Naive thymus-derived CD8-positive, alpha-beta T cell (primary cell): ENCODE measurements at regions not wholly inside any gene's neighbourhood (a gene's known extent, or its start where the extent isn't known, plus 50 kb on each side); places are given as distances from the start of the nearest gene placed in this dataset.

Source experiments
- ATAC-seq, 2 donors: fragments of 150-1000 bp; cut with Tn5 transposase in 1 of 2; sonication (Bioruptor Pico), chemical (Tn5 transposase) in 1 of 2; 1 replicate in 1 of 2; 2 replicates in 1 of 2; pipeline ENCODE4 v1.10.0; 2021; ENCODE audit warnings: mild to moderate bottlenecking in 2 of 2, moderate library complexity in 2 of 2
- POLR2A ChIA-PET: fragments of 350-600 bp; sonication (Branson Sonifier 250); formaldehyde crosslinking; loops from one replicate; lab custom pipeline; 2021; ENCODE audit warnings: antibody characterized with exemption; lab: Charles Lee
- DNase-seq, 10 donors: peaks; one replicate each; pipeline versions ENCODE4 v3.0.0 to v3.0.0-alpha.2; 2020 to 2022
- H3K27ac Mint-ChIP-seq, 10 donors: one replicate each; pipeline ENCODE4 v1.8.0; 2020 to 2022; ENCODE audit warnings: mild to moderate bottlenecking in 10 of 10, mixed read lengths in 10 of 10, moderate library complexity in 4 of 10, inconsistent platforms in 1 of 10
- H3K27me3 Mint-ChIP-seq, 5 donors: one replicate each; pipeline ENCODE4 v1.8.0; 2021 to 2022; ENCODE audit warnings: mixed read lengths in 5 of 5
- H3K36me3 Mint-ChIP-seq, 3 donors: one replicate each; pipeline ENCODE4 v1.8.0; 2020 to 2022; ENCODE audit warnings: mixed read lengths in 3 of 3, mild to moderate bottlenecking in 2 of 3, inconsistent platforms in 1 of 3
- H3K4me1 Mint-ChIP-seq, 4 donors: one replicate each; pipeline ENCODE4 v1.8.0; 2021 to 2022; ENCODE audit warnings: mixed read lengths in 4 of 4
- H3K4me3 Mint-ChIP-seq, 10 donors: one replicate each; pipeline ENCODE4 v1.8.0; 2020 to 2022; ENCODE audit warnings: mild to moderate bottlenecking in 10 of 10, mixed read lengths in 10 of 10, moderate library complexity in 6 of 10, inconsistent platforms in 1 of 10
- H3K9me3 Mint-ChIP-seq, 9 donors: one replicate each; pipeline ENCODE4 v1.8.0; 2020 to 2022; ENCODE audit warnings: mixed read lengths in 9 of 9, mild to moderate bottlenecking in 3 of 9, inconsistent platforms in 1 of 9, moderate library complexity in 1 of 9

GRCh38 chr6:98014442-98015201, 731.6 kb upstream of the MMS22L start:
- H3K4me3 Mint-ChIP-seq = no peak overlapping the region
- POLR2A ChIA-PET = no interaction called here
- DNase-seq (no peak), ATAC-seq (no peak)
- no peak overlapping the region for H3K27ac Mint-ChIP-seq
- no peaks in the 10 kb centered on the region for H3K27me3 Mint-ChIP-seq
- H3K36me3 Mint-ChIP-seq = no peaks in the 10 kb centered on the region
- peaks cover 0 to 11% (median 4%) of the 10 kb centered on the region in 9 donors for H3K9me3 Mint-ChIP-seq
- H3K4me1 Mint-ChIP-seq = no peaks in the 10 kb centered on the region

GRCh38 chr6:98016565-98016964, 733.5 kb upstream of the MMS22L start:
- no peak overlapping the region for H3K27ac Mint-ChIP-seq
- ATAC-seq (no peak), DNase-seq (no peak)
- H3K36me3 Mint-ChIP-seq = no peaks in the 10 kb centered on the region
- no peaks in the 10 kb centered on the region for H3K27me3 Mint-ChIP-seq
- peaks cover 0 to 11% (median 2%) of the 10 kb centered on the region in 9 donors for H3K9me3 Mint-ChIP-seq
- H3K4me3 Mint-ChIP-seq = no peak overlapping the region
- POLR2A ChIA-PET = no interaction called here
- H3K4me1 Mint-ChIP-seq = no peaks in the 10 kb centered on the region

- Mint-ChIP-seq H3K27me3 (no peaks in the 10 kb centered on the region), H3K36me3 (no peaks in the 10 kb centered on the region), H3K4me3 (no peak overlapping the region), H3K27ac (no peak overlapping the region), H3K4me1 (no peaks in the 10 kb centered on the region), H3K9me3 (peaks cover 0 to 11% (median 2%) of the 10 kb centered on the region in 9 donors)
- no peak for ATAC-seq
- POLR2A ChIA-PET = no interaction called here
- DNase-seq = no peak
These were observed 737.2 kb upstream of the MMS22L start for GRCh38 chr6:98020222-98020621.

- Mint-ChIP-seq H3K36me3 (no peaks in the 10 kb centered on the region), H3K4me1 (no peaks in the 10 kb centered on the region), H3K4me3 (no peak overlapping the region), H3K27ac (no peak overlapping the region), H3K9me3 (peaks cover 0 to 17% (median 2%) of the 10 kb centered on the region in 9 donors), H3K27me3 (peaks cover 0 to 4% (median 1%) of the 10 kb centered on the region in 5 donors)
- DNase-seq (no peak), ATAC-seq (no peak)
- POLR2A ChIA-PET = no interaction called here
These were observed 741.3 kb upstream of the MMS22L start for GRCh38 chr6:98024359-98024758.

GRCh38 chr6:98027898-98028297, 744.9 kb upstream of the MMS22L start:
- Mint-ChIP-seq H3K27ac (no peak overlapping the region), H3K4me3 (no peak overlapping the region), H3K4me1 (no peaks in the 10 kb centered on the region), H3K36me3 (no peaks in the 10 kb centered on the region), H3K9me3 (peaks cover 0 to 19% (median 2%) of the 10 kb centered on the region in 9 donors), H3K27me3 (peaks cover 0 to 4% (median 1%) of the 10 kb centered on the region in 5 donors)
- no peak for ATAC-seq
- POLR2A ChIA-PET = no interaction called here
- no peak for DNase-seq

- ATAC-seq (no peak), DNase-seq (no peak)
- peaks cover 0 to 1% (median 0%) of the 10 kb centered on the region in 5 donors for H3K27me3 Mint-ChIP-seq
- H3K4me1 Mint-ChIP-seq = no peaks in the 10 kb centered on the region
- no peak overlapping the region for H3K27ac Mint-ChIP-seq
- H3K4me3 Mint-ChIP-seq = no peak overlapping the region
- POLR2A ChIA-PET = no interaction called here
- peaks cover 0 to 9% (median 0%) of the 10 kb centered on the region in 9 donors for H3K9me3 Mint-ChIP-seq
- H3K36me3 Mint-ChIP-seq = no peaks in the 10 kb centered on the region
These were observed 750.6 kb upstream of the MMS22L start for GRCh38 chr6:98033617-98034016.

GRCh38 chr6:98036344-98036923, 753.4 kb upstream of the MMS22L start:
- Mint-ChIP-seq H3K27me3 (peaks cover 0 to 14% (median 0%) of the 10 kb centered on the region in 5 donors), H3K4me3 (no peak overlapping the region), H3K9me3 (peaks cover 0 to 2% (median 0%) of the 10 kb centered on the region in 9 donors), H3K27ac (no peak overlapping the region), H3K4me1 (no peaks in the 10 kb centered on the region), H3K36me3 (no peaks in the 10 kb centered on the region)
- POLR2A ChIA-PET = no interaction called here
- no peak for DNase-seq
- no peak for ATAC-seq

GRCh38 chr6:98037571-98037970, 754.6 kb upstream of the MMS22L start:
- H3K4me1 Mint-ChIP-seq = no peaks in the 10 kb centered on the region

GRCh38 chr6:98039443-98039842, 756.4 kb upstream of the MMS22L start:
- DNase-seq (no peak), ATAC-seq (no peak)
- no peaks in the 10 kb centered on the region for H3K36me3 Mint-ChIP-seq
- H3K4me1 Mint-ChIP-seq = no peaks in the 10 kb centered on the region
- POLR2A ChIA-PET = no interaction called here
- peaks cover 0 to 14% (median 0%) of the 10 kb centered on the region in 5 donors for H3K27me3 Mint-ChIP-seq
- no peak overlapping the region for H3K4me3 Mint-ChIP-seq
- no peak overlapping the region for H3K27ac Mint-ChIP-seq
- H3K9me3 Mint-ChIP-seq = peaks cover 0 to 4% (median 0%) of the 10 kb centered on the region in 9 donors

More at GRCh38 chr6:98037571-98037970, 754.6 kb upstream of the MMS22L start:
- ATAC-seq (no peak), DNase-seq (no peak)
- Mint-ChIP-seq H3K36me3 (no peaks in the 10 kb centered on the region), H3K27ac (no peak overlapping the region), H3K4me3 (no peak overlapping the region), H3K9me3 (peaks cover 0 to 4% (median 0%) of the 10 kb centered on the region in 9 donors), H3K27me3 (peaks cover 0 to 14% (median 0%) of the 10 kb centered on the region in 5 donors)
- POLR2A ChIA-PET = no interaction called here

GRCh38 chr6:98039904-98040607, 757.0 kb upstream of the MMS22L start:
- Mint-ChIP-seq H3K4me3 (no peak overlapping the region), H3K9me3 (peaks cover 0 to 4% (median 0%) of the 10 kb centered on the region in 9 donors), H3K4me1 (no peaks in the 10 kb centered on the region), H3K27me3 (peaks cover 0 to 14% (median 0%) of the 10 kb centered on the region in 5 donors), H3K36me3 (no peaks in the 10 kb centered on the region), H3K27ac (no peak overlapping the region)
- DNase-seq = no peak
- POLR2A ChIA-PET = no interaction called here
- no peak for ATAC-seq

- Mint-ChIP-seq H3K27me3 (peaks cover 0 to 14% (median 0%) of the 10 kb centered on the region in 5 donors), H3K36me3 (no peaks in the 10 kb centered on the region), H3K9me3 (peaks cover 0 to 4% (median 0%) of the 10 kb centered on the region in 9 donors), H3K4me1 (no peaks in the 10 kb centered on the region), H3K27ac (no peak overlapping the region), H3K4me3 (no peak overlapping the region)
- ATAC-seq (no peak), DNase-seq (no peak)
- POLR2A ChIA-PET = no interaction called here
These were observed 758.0 kb upstream of the MMS22L start for GRCh38 chr6:98041056-98041455.

GRCh38 chr6:98041921-98042320, 758.9 kb upstream of the MMS22L start:
- DNase-seq = no peak
- Mint-ChIP-seq H3K4me1 (no peaks in the 10 kb centered on the region), H3K27ac (no peak overlapping the region), H3K27me3 (peaks cover 0 to 14% (median 0%) of the 10 kb centered on the region in 5 donors), H3K4me3 (no peak overlapping the region), H3K36me3 (no peaks in the 10 kb centered on the region), H3K9me3 (peaks cover 0 to 4% (median 0%) of the 10 kb centered on the region in 9 donors)
- no peak for ATAC-seq
- POLR2A ChIA-PET = no interaction called here

GRCh38 chr6:98044151-98044561, 761.1 kb upstream of the MMS22L start:
- Mint-ChIP-seq H3K4me3 (no peak overlapping the region), H3K36me3 (no peaks in the 10 kb centered on the region), H3K9me3 (peaks cover 0 to 4% (median 0%) of the 10 kb centered on the region in 9 donors), H3K4me1 (no peaks in the 10 kb centered on the region), H3K27ac (no peak overlapping the region), H3K27me3 (peaks cover 0 to 14% (median 0%) of the 10 kb centered on the region in 5 donors)
- POLR2A ChIA-PET = no interaction called here
- no peak for DNase-seq
- ATAC-seq = no peak
